Activated naive CD8-positive, alpha-beta T cell treated with anti-CD3 and anti-CD28 coated beads, Interleukin-2, amount 10 ng/mL, durations not matched to agents 7 days and 5 days (primary cell): ENCODE measurements at regions not wholly inside any gene's neighbourhood (a gene's known extent, or its start where the extent isn't known, plus 50 kb on each side); places are given as distances from the start of the nearest gene placed in this dataset.

ENCODE experiments used
- ATAC-seq: fragments of 150-1000 bp; cut with Tn5 transposase; one replicate; pipeline ENCODE4 v1.10.0; 2021; ENCODE audit warnings: low read depth, moderate library complexity
- POLR2A ChIA-PET: fragments of 350-600 bp; sonication (Branson Sonifier 250); formaldehyde crosslinking; loops from one replicate; lab custom pipeline; 2021; ENCODE audit warnings: antibody characterized with exemption; lab: Charles Lee
- DNase-seq: peaks from one replicate; pipeline ENCODE4 v3.0.0; 2021
- H3K27ac Mint-ChIP-seq: one replicate; pipeline ENCODE4 v1.8.0; 2022; ENCODE audit warnings: mild to moderate bottlenecking, mixed read lengths
- H3K27me3 Mint-ChIP-seq: one replicate; pipeline ENCODE4 v1.8.0; 2022; ENCODE audit warnings: mild to moderate bottlenecking, moderate library complexity, mixed read lengths
- H3K36me3 Mint-ChIP-seq: one replicate; pipeline ENCODE4 v1.8.0; 2021; ENCODE audit warnings: mild to moderate bottlenecking, mixed read lengths
- H3K4me1 Mint-ChIP-seq: one replicate; pipeline ENCODE4 v1.8.0; 2021; ENCODE audit warnings: mixed read lengths
- H3K4me3 Mint-ChIP-seq: one replicate; pipeline ENCODE4 v1.8.0; 2022; ENCODE audit warnings: mild to moderate bottlenecking, moderate library complexity, mixed read lengths
- H3K9me3 Mint-ChIP-seq: one replicate; pipeline ENCODE4 v1.8.0; 2021; ENCODE audit warnings: mixed read lengths

DNA sequence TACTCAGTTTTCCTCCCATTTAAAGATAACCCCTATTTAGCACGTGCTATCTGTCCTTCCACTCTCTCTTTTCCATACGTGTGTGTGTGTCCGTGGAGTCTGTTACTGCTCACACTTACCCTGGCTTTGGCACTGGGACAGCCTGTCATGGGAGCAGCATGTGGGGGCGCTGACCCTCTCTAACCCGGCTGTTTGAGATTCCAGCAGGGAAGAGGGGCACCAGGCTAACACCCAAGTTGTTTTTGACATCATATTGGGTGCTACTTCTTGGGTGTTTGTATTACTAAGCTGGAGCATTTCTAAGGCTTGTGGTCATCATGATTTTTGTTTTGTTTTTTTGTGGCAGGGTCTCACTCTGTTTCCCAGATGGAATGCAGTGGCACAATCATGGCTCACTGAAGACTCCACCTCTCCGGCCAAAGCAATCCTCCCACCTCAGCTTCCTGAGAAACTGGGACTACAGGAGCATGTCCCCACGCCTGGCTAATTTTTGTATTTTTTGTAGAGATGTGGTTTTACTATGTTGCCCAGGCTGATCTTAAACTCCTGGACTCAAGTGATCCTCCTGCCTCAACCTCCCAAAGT is 56.9 kb upstream of the SIMC1 start:
- H3K36me3 Mint-ChIP-seq: no peaks in the 10 kb centered on the region
- POLR2A ChIA-PET: no interaction called here
- DNase-seq: no peak
- no peak for ATAC-seq
- H3K4me1 Mint-ChIP-seq: no peaks in the 10 kb centered on the region
- H3K4me3 Mint-ChIP-seq: no peak overlapping the region
- no peaks in the 10 kb centered on the region for H3K9me3 Mint-ChIP-seq
- H3K27me3 Mint-ChIP-seq: peaks cover 19% of the 10 kb centered on the region
- H3K27ac Mint-ChIP-seq: no peak overlapping the region

DNA sequence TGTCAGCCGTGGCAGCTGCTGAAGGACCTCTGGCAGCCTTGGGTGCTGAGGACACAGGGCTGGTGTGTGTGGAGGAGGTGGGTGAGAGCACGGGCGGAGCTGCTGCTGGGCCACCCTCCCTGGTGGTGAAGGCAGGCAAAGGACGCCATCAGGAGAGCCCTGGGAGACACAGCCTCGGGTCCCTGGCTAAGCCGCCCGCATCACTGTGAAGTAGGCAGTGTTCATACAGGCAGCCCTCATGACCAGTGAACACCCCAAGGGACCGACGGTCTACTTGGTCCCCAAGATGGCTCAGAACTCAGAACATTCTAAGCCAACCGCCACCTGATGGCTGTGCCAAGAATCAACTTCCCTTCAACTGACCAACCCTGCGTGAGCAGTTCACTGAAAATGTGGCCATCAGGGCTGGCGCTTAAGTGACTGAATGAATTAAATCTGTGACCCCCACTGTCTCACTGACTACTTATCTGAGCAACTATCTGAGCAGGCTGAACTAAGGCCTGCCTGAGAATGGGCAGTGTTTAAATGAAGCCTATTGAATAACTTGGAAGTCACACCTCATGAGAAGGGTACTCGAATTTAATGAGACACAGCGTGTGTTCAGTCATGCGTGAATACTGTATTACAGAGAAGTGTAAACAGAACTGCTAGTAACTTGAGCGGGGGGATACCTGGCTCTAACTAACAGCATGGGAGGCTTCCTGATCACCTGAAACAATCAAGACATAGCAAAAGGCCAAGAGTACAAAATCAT is 54.7 kb upstream of the SIMC1 start:
- Mint-ChIP-seq H3K9me3 (no peaks in the 10 kb centered on the region), H3K27ac (no peak overlapping the region), H3K4me3 (no peak overlapping the region), H3K36me3 (no peaks in the 10 kb centered on the region), H3K4me1 (no peaks in the 10 kb centered on the region), H3K27me3 (peaks cover 15% of the 10 kb centered on the region)
- DNase-seq (no peak), ATAC-seq (no peak)
- POLR2A ChIA-PET: no interaction called here

- H3K4me3 Mint-ChIP-seq: no peak overlapping the region
- H3K9me3 Mint-ChIP-seq: no peaks in the 10 kb centered on the region
- no peaks in the 10 kb centered on the region for H3K4me1 Mint-ChIP-seq
- DNase-seq: no peak
- H3K27ac Mint-ChIP-seq: no peak overlapping the region
- H3K36me3 Mint-ChIP-seq: no peaks in the 10 kb centered on the region
- POLR2A ChIA-PET: no interaction called here
- ATAC-seq: no peak
- peaks cover 13% of the 10 kb centered on the region for H3K27me3 Mint-ChIP-seq
Measured at GRCh38 chr5:176184608-176185132, 53.6 kb upstream of the SIMC1 start.

DNA sequence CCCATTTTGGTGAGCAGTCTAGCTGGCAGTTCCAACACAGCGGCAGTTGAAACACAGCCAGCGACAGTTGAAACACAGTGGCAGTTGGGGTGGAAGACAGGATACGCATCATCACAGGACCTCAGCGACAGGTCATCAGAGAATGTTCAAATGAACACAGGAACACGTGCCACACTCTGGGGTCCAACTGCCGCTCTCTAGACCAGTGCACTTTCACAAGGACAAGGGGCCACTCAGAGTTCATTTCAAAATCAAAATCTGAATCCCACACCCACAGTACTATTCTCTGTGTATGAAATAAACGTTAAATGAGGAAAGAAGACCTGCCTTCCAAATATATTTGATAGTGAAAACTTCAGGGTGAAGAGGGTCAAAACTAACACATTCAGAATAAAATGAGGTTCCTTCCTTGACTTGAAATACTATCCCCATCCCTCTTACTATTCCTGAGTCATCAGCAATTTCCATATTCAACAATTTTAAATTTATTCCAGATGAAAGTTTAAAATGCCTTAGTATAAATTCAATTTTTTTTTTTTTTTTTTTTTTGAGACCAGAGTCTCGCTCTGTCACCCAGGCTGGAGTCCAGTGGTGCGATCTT is 53.0 kb upstream of the SIMC1 start:
- POLR2A ChIA-PET: no interaction called here
- DNase-seq: no peak
- ATAC-seq: no peak
- no peaks in the 10 kb centered on the region for H3K36me3 Mint-ChIP-seq
- no peaks in the 10 kb centered on the region for H3K9me3 Mint-ChIP-seq
- H3K27ac Mint-ChIP-seq: no peak overlapping the region
- H3K4me1 Mint-ChIP-seq: no peaks in the 10 kb centered on the region
- H3K4me3 Mint-ChIP-seq: no peak overlapping the region
- H3K27me3 Mint-ChIP-seq: peaks cover 8% of the 10 kb centered on the region

DNA sequence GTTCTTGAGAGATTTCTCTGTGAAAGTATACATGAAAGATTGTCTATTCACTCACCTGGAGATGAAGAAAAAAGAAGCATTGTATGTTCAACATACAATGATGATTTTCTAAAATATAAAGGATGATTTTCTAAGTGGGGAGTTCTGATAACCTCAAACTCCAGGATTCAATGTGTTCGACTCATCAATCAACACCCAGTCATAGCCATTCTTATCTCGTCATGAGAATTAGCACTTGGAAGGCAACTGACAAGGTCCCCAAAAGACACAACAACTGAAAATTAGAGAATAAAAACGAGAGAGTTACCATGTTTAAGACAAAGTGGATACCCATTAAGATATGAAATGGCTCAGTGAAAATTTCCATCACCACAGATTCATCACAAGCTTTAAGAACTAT is 52.1 kb upstream of the SIMC1 start:
- POLR2A ChIA-PET: no interaction called here
- no peaks in the 10 kb centered on the region for H3K36me3 Mint-ChIP-seq
- H3K27me3 Mint-ChIP-seq: peaks cover 7% of the 10 kb centered on the region

DNA sequence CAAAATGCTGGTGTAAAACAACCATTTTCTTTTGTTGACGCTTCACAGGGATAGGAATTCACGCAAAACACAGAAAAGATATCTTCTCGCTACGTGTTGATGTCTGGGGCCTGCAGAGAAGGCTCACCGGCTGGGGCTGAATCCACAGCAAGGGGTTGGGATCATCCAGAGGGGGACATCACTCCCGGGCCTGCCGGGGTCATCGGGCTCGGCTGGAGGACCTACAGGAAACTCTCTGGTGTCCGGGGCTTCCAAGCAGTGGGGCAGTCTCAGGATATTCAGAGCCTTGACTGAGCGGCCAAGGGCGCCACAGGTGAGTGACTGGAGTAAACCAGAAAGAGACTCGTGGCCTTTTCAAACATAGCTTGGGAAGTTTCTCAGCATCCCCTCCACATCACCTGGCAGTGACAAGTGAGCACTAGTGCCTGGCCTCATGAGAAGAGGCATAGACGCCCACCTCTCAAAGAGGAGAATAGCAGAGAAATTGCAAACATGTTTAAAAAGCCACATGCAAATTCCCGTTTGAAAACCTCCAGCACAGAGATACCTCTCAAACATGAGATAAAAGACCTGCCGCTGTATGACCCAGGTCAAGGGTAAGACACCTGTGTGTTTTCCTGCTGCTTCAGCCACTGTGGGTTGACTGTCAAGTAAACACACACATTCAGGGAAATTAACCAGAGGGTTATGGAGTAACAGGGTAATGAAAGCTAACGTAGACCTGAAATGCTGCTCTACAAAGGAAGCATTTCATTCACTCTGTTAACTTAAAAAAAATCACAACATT is 50.8 kb upstream of the SIMC1 start:
- Mint-ChIP-seq H3K36me3 (no peaks in the 10 kb centered on the region), H3K27ac (no peak overlapping the region), H3K27me3 (peaks cover 3% of the 10 kb centered on the region), H3K4me1 (no peaks in the 10 kb centered on the region), H3K9me3 (no peaks in the 10 kb centered on the region), H3K4me3 (no peak overlapping the region)
- DNase-seq (no peak), ATAC-seq (no peak)
- POLR2A ChIA-PET: no interaction called here

More for the DNA sequence above, 52.1 kb upstream of the SIMC1 start:
- ATAC-seq (no peak), DNase-seq (no peak)
- no peaks in the 10 kb centered on the region for H3K4me1 Mint-ChIP-seq
- no peak overlapping the region for H3K27ac Mint-ChIP-seq
- no peak overlapping the region for H3K4me3 Mint-ChIP-seq
- H3K9me3 Mint-ChIP-seq: no peaks in the 10 kb centered on the region

GRCh38 chr5:176188085-176188484 is 50.1 kb upstream of the SIMC1 start:
- DNase-seq (no peak), ATAC-seq (no peak)
- H3K27ac Mint-ChIP-seq: no peak overlapping the region
- POLR2A ChIA-PET: no interaction called here
- no peaks in the 10 kb centered on the region for H3K9me3 Mint-ChIP-seq
- H3K4me1 Mint-ChIP-seq: no peaks in the 10 kb centered on the region
- H3K27me3 Mint-ChIP-seq: peaks cover 3% of the 10 kb centered on the region
- no peaks in the 10 kb centered on the region for H3K36me3 Mint-ChIP-seq
- H3K4me3 Mint-ChIP-seq: no peak overlapping the region
